Aorta (tissue), 5 donors: ENCODE measurements at regions not wholly inside any gene's neighbourhood (a gene's known extent, or its start where the extent isn't known, plus 50 kb on each side); places are given as distances from the start of the nearest gene placed in this dataset.
"Not testable (repeated sequence)": the region's sequence is repeated elsewhere in the genome, so short reads cannot be mapped to it uniquely, and the experiment has no call there.

Experiments
- ATAC-seq: fragments of 200-7000 bp; cut with Tn5 transposase; one replicate; pipeline ENCODE4 v1.9.1; 2022; ENCODE audit warnings: moderate library complexity; ENCODE audit not compliant: low FRiP score
- DNase-seq, 2 donors: peaks; one replicate each; pipeline ENCODE4 v3.0.0-alpha.2; 2020
- H3K27ac ChIP-seq, 2 donors: one replicate each; pipeline ENCODE4 v1.5.1; 2013; ENCODE audit warnings: low read length in 2 of 2, mild to moderate bottlenecking in 2 of 2, moderate library complexity in 2 of 2, control low read depth in 1 of 2, inconsistent platforms in 1 of 2, low read depth in 1 of 2
- H3K27me3 ChIP-seq, 2 donors: one replicate each; pipeline ENCODE4 v1.6.1; 2013; ENCODE audit warnings: control low read depth in 1 of 2, low read length in 1 of 2, mild to moderate bottlenecking in 1 of 2, moderate library complexity in 1 of 2; ENCODE audit not compliant: insufficient read depth in 2 of 2, control insufficient read depth in 1 of 2
- H3K36me3 ChIP-seq, 2 donors: one replicate each; pipeline ENCODE4 v1.6.1; 2013; ENCODE audit warnings: control low read depth in 1 of 2, low read length in 1 of 2, mild to moderate bottlenecking in 1 of 2; ENCODE audit not compliant: insufficient read depth in 2 of 2, control insufficient read depth in 1 of 2
- H3K4me1 ChIP-seq, 2 donors: one replicate each; pipeline ENCODE4 v1.6.1; 2013; ENCODE audit warnings: low read length in 2 of 2, control low read depth in 1 of 2, mild to moderate bottlenecking in 1 of 2, moderate library complexity in 1 of 2; ENCODE audit not compliant: insufficient read depth in 2 of 2, control insufficient read depth in 1 of 2
- H3K4me3 ChIP-seq, 2 donors: one replicate each; pipeline ENCODE4 v1.5.1; 2013; ENCODE audit warnings: low read length in 2 of 2, control low read depth in 1 of 2, mild to moderate bottlenecking in 1 of 2
- H3K9me3 ChIP-seq: one replicate; pipeline ENCODE4 v1.6.1; 2013; ENCODE audit warnings: mild to moderate bottlenecking, low read length; ENCODE audit not compliant: control insufficient read depth
- WGBS, 2 donors: extraction: QIAGEN DNeasy Blood & Tissue Kit; methylation state at CpG; one replicate each; pipeline ENCODE4 v1.1.7; 2013; 5-methylcytosine and 5-hydroxymethylcytosine counted together
- intact Hi-C, 2 donors: fragments of 100-400 bp; cut with DNase I; formaldehyde crosslinking; loops; one replicate each; pipeline versions ENCODE4 v1.14.2 to v1.15.0; 2022
- donor health status: healthy with polysubstance abuse.
- donor health status: Bipolar disorder and iron deficiency.
- donor health status: DM: no; HTN: no; CAD: no.
- donor health status: DM: no; HTN: no; CAD: no.
- donor health status: DM: yes; HTN: yes; CAD: no.

GRCh38 chr2:129404000-129404685 lies 575.3 kb upstream of the RAB6C start:
- 84 to 87% methylated on average over 2 of the region's 2 CpGs for WGBS, 2 donors
- Histone ChIP-seq H3K4me1 (no peaks in the 10 kb centered on the region), H3K27me3 (no peaks in the 10 kb centered on the region), H3K36me3 (no peaks in the 10 kb centered on the region), H3K9me3 (no peaks in the 10 kb centered on the region), H3K27ac (no peak overlapping the region), H3K4me3 (no peak overlapping the region)
- DNase-seq: no peak
- intact Hi-C loops: no loop called here
- peak; percentile 33 for ATAC-seq

- Histone ChIP-seq H3K9me3 (no peaks in the 10 kb centered on the region), H3K4me1 (no peaks in the 10 kb centered on the region), H3K36me3 (no peaks in the 10 kb centered on the region), H3K27me3 (no peaks in the 10 kb centered on the region), H3K27ac (no peak overlapping the region), H3K4me3 (no peak overlapping the region)
- ATAC-seq: no peak
- intact Hi-C loops: no loop called here
- no peak for DNase-seq
- 91 to 92% methylated on average over 1 of the region's 1 CpG for WGBS, 2 donors
These were observed 570.9 kb upstream of the RAB6C start for GRCh38 chr2:129408570-129408969.

GRCh38 chr2:129417041-129417440 lies 562.4 kb upstream of the RAB6C start:
- ATAC-seq, DNase-seq, H3K9me3 ChIP-seq, H3K27me3 ChIP-seq, H3K4me3 ChIP-seq, H3K4me1 ChIP-seq, intact Hi-C loops, H3K27ac ChIP-seq, H3K36me3 ChIP-seq: not testable (repeated sequence)
- WGBS, 2 donors: 96 to 97% methylated on average over 9 to 16 of the region's 24 CpGs

- 15 to 17% methylated on average over 1 of the region's 1 CpG for WGBS, 2 donors
- no peak for DNase-seq
- H3K27me3 ChIP-seq: no peaks in the 10 kb centered on the region
These were observed 557.4 kb upstream of the RAB6C start for GRCh38 chr2:129422028-129422427.

GRCh38 chr2:129428086-129428660 lies 551.3 kb upstream of the RAB6C start:
- H3K4me3 ChIP-seq: no peak overlapping the region
- 84% methylated on average over 10 of the region's 10 CpGs for WGBS, 2 donors
- no peak for ATAC-seq

More at GRCh38 chr2:129422028-129422427, 557.4 kb upstream of the RAB6C start:
- H3K9me3 ChIP-seq: peaks cover 1% of the 10 kb centered on the region
- no peak for ATAC-seq
- H3K4me1 ChIP-seq: no peaks in the 10 kb centered on the region
- H3K36me3 ChIP-seq: no peaks in the 10 kb centered on the region
- no peak overlapping the region for H3K4me3 ChIP-seq
- intact Hi-C loops: no loop called here
- no peak overlapping the region for H3K27ac ChIP-seq

GRCh38 chr2:129430911-129431310 lies 548.6 kb upstream of the RAB6C start:
- Histone ChIP-seq H3K36me3 (no peaks in the 10 kb centered on the region), H3K27me3 (no peaks in the 10 kb centered on the region), H3K9me3 (no peaks in the 10 kb centered on the region), H3K4me3 (no peak overlapping the region), H3K27ac (no peak overlapping the region), H3K4me1 (no peaks in the 10 kb centered on the region)
- 82 to 86% methylated on average over 7 of the region's 7 CpGs for WGBS, 2 donors
- DNase-seq (no peak), ATAC-seq (peak; percentile 16)
- intact Hi-C loops: no loop called here

More at GRCh38 chr2:129428086-129428660, 551.3 kb upstream of the RAB6C start:
- DNase-seq: no peak
- H3K36me3 ChIP-seq: no peaks in the 10 kb centered on the region
- no peaks in the 10 kb centered on the region for H3K4me1 ChIP-seq
- intact Hi-C loops: no loop called here
- H3K27me3 ChIP-seq: no peaks in the 10 kb centered on the region
- no peak overlapping the region for H3K27ac ChIP-seq
- H3K9me3 ChIP-seq: peaks cover 1% of the 10 kb centered on the region

- no peaks in the 10 kb centered on the region for H3K27me3 ChIP-seq
- DNase-seq (no peak), ATAC-seq (no peak)
- H3K36me3 ChIP-seq: no peaks in the 10 kb centered on the region
- 89 to 97% methylated on average over 7 of the region's 7 CpGs for WGBS, 2 donors
- no peaks in the 10 kb centered on the region for H3K9me3 ChIP-seq
- H3K4me3 ChIP-seq: no peak overlapping the region
- H3K27ac ChIP-seq: no peak overlapping the region
- no peaks in the 10 kb centered on the region for H3K4me1 ChIP-seq
- intact Hi-C loops: no loop called here
These were observed 547.6 kb upstream of the RAB6C start for GRCh38 chr2:129431881-129432280.

GRCh38 chr2:129436809-129437208 lies 542.7 kb upstream of the RAB6C start:
- Histone ChIP-seq H3K27me3 (no peaks in the 10 kb centered on the region), H3K9me3 (no peaks in the 10 kb centered on the region), H3K36me3 (no peaks in the 10 kb centered on the region), H3K4me3 (no peak overlapping the region), H3K4me1 (no peaks in the 10 kb centered on the region), H3K27ac (no peak overlapping the region)
- ATAC-seq (no peak), DNase-seq (no peak)
- intact Hi-C loops: no loop called here
- WGBS, 2 donors: 49 to 68% methylated on average over 5 of the region's 5 CpGs

- H3K27ac ChIP-seq: no peak overlapping the region
- H3K9me3 ChIP-seq: no peaks in the 10 kb centered on the region
- ATAC-seq (no peak), DNase-seq (no peak)
- intact Hi-C loops: no loop called here
- H3K4me1 ChIP-seq: no peaks in the 10 kb centered on the region
- WGBS, 2 donors: 63 to 65% methylated on average over 3 of the region's 3 CpGs
- H3K4me3 ChIP-seq: no peak overlapping the region
- no peaks in the 10 kb centered on the region for H3K27me3 ChIP-seq
- H3K36me3 ChIP-seq: no peaks in the 10 kb centered on the region
These were observed 541.7 kb upstream of the RAB6C start for GRCh38 chr2:129437725-129438124.
